Activated CD4-positive, alpha-beta T cell treated with anti-CD3 and anti-CD28 coated beads for 24 hours (primary cell): ENCODE measurements at regions not wholly inside any gene's neighbourhood (a gene's known extent, or its start where the extent isn't known, plus 50 kb on each side); places are given as distances from the start of the nearest gene placed in this dataset.

Experiments used
- DNase-seq, 2 donors: peaks; one replicate each; pipeline ENCODE4 v3.0.0-alpha.2; 2020; ENCODE audit warnings: low read depth in 2 of 2

GRCh38 chr5:174235221-174236011, 189.9 kb downstream of the NSG2 start:
- no peak for DNase-seq

GRCh38 chr5:174236070-174236469, 190.6 kb downstream of the NSG2 start:
- no peak for DNase-seq

DNA sequence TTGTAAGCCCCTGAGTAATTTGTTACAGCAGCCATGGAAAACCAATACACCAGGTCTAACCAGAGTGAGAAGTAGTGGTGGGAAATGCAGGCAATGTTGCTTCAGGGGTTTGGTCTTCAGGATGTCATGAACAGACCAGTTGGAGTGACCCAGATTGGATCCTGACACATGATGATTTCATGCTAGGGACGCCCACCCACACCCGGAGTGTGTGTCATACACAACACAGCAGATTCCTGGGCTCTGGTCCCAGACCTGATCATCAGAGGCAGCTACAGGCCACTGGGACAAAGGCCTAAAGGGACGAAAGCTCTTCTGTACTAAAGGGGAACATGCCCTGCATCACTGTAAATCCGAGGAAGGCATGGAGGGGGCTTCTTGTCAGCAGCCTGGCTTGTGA, 194.2 kb downstream of the NSG2 start:
- no peak for DNase-seq

- no peak for DNase-seq
Observed at GRCh38 chr5:174242573-174242972, 197.1 kb downstream of the NSG2 start.

GRCh38 chr5:174243904-174244303, 198.4 kb downstream of the NSG2 start:
- no peak for DNase-seq

DNA sequence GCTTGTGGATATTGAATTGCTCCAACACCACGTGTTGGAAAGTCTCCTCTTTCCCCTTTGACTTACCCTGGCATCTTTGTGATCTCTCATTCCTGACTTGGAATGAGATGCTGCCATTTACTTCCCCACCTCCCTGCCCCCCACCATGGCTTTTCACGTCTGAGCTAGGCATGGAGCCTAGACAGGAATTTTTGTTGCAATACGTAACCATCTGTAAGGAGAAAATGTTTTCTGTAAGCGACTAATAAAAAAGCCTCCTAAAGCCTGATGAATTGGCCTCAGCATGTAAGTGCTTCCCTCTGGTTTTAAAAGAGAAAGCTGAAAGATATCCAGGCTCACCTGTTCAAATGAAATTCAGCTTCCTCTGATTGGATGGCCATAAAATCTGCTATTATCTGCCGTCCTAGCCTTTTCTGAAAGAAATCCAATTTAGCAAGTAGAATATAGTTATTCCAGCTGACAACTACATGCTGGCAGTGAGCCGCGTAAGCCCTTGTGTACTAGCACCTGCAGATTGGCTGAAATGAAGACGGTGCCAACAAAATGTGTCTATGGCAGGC, 200.1 kb downstream of the NSG2 start:
- no peak for DNase-seq

- no peak for DNase-seq
Observed at GRCh38 chr5:174246743-174247142, 201.2 kb downstream of the NSG2 start.

GRCh38 chr5:174247301-174247700, 201.8 kb downstream of the NSG2 start:
- DNase-seq: no peak

- no peak for DNase-seq
Observed at GRCh38 chr5:174251305-174252000, 205.9 kb downstream of the NSG2 start.

DNA sequence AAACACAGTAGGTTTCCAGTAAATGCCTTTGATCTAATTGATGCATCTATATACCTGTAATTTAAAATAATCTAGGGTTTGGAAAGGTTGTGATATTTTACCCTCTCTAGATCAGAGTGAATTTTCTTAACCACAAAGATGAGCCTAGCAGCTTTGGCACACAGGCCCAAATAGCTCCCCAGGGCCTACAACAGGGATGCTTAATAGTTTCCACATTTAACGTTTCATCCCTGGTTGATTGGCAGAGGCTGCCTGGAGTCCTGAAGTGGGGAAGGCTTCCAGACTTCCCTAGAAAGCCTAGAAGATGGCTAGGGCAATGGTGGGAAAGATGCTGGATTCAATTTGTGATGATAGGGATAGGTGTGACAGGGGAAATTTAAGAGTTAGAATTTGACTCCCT, 206.6 kb downstream of the NSG2 start:
- DNase-seq: no peak

- DNase-seq: no peak
Observed at GRCh38 chr5:174259696-174260420, 214.4 kb downstream of the NSG2 start.

DNA sequence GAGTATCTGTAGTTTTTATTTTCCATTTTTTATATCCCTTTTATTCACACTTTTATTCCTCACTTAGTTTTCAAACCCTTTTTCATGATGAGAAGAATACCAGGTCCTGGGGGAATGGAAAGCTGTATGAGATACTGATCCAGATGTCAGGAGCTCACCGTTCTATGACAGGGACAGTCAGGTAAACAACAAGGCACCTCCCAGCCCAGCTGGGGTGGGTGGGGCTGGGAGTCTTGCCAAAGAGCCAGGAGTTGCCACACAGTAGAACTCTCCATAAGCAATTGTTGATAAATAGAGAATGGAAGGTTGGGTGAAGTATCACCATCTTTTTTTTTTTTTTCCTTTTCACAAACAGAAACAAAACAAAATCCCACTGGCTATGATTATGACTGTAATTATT, 225.8 kb downstream of the NSG2 start:
- no peak for DNase-seq

DNA sequence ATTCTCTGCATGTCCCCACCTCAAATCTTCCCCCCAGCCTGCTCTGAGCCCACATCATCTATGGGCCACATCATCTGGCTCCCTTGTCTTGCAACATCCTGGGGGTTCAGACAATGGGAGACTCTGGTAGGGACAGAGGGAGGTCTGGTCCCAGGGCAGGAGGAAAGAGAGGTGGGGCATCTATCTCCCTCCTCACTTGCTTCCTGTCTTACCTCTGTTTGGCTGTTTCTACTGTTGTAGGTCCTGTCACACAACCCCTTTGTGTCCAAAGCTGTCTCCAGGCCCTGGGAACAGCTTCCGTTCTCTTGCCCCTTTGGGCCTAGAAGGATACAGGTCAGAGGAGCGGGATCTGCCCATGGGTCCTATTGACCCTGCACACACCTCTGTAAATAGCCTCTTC, 227.2 kb downstream of the NSG2 start:
- no peak for DNase-seq

- no peak for DNase-seq
Observed at GRCh38 chr5:174273325-174273724, 227.8 kb downstream of the NSG2 start.

GRCh38 chr5:174275959-174276358, 230.5 kb downstream of the NSG2 start:
- no peak for DNase-seq

DNA sequence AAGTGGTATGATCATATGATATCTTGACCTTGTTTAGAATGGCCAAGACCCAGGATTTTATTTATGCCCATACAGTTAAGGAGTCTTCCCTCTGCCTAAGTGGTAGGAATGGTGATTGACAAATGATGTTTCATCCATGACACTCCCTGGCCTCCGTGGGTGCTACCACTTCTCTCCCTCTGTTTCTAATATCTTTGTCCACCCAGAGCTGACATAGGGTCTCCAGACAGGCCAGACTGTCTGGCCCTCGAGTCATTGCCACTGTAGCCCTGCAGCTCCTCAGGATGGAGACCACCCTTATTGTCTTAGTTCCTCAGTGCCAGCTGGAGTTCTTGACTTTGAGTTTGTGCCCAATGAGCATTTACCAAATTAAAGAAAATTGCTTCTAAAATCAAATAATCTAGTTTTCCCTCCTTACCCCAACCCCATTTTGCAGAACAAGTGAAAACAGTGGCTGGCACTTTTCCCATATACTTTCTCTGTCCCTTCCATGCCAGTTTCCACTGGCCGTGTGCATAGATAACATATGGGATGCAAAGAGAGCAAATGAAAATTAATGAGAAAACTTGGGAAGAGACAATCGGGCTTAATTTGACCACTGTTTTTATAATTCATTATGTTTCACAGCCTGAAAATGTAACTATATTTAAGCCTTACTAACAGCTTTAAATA, 235.7 kb downstream of the NSG2 start:
- no peak for DNase-seq

- no peak for DNase-seq
Observed at GRCh38 chr5:174281855-174282254, 236.3 kb downstream of the NSG2 start.

GRCh38 chr5:174282391-174282790, 236.9 kb downstream of the NSG2 start:
- no peak for DNase-seq

DNA sequence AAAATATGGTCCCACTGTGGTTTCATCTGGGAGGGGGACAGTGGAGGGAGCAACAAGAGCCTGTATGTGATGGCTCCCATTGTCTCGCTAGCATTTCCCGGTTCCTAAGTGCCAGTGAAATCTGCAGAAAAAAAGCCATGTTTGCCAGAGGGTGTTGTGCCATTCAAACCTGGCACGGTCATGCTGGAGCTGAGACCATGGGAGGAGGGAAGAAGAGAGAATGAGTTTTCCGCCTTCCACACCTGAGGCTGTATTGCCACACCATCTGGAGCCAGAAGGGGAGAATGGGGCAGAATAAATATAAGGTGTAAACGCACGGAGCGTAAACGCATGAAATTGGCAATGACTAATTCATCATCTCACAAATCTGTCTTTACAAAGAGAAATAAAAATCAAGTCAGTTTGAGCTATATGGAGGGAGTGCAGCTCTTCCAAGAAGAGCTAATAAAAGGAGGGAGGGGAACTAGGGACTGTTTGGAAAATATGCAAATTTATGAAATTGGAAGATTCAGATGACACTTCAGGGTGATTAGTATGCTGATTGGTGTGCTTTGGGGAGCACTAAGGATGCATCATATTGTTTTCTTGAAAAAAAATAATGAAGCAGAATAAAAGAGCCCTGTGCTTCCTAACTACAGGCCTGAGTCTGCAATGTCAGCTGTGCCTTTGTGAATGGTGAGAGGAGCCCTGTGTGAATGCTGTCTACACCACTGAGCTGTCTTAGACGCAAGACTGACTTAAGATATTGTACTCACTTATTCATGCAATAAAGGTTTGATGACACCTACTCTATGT, 237.9 kb downstream of the NSG2 start:
- no peak for DNase-seq

DNA sequence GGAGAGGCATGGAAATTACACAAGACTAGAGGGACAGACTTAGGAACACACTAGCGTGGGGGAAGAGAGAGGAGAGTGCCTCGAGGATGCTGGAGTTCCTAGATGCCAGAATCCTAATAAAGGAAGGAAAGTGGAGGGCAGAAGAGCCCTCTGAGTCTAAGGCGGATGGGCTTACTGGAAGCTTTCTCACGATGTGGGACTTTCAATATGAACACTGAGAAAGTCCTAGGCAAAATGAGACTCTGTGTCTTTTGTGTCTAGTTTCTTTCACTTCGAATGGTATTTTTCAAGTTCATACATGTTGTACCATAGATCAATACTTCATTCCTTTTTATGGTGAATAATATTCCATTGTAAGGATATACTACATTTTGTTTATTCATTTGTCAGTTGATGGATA, 239.4 kb downstream of the NSG2 start:
- no peak for DNase-seq

DNA sequence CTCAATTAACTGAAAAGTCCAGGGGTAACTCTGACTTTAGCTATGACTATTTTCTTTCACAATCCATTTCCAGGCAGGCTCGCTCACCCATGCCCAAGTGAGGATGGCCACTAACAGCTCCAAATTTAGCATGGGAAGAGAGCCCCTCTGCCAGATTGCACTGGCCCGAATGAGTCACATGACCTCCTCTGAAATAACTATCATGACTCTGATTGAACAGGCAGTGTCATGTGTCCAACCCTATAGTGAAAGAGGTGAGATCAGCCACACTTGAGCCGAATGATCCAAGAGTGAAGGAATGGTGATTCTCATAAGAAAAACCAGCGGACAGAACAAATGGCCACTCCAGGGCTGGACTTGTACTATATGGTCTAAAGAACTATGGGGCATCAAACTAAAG, 242.3 kb downstream of the NSG2 start:
- DNase-seq: no peak
